PC-9 (cell line): ENCODE measurements at regions not wholly inside any gene's neighbourhood (a gene's known extent, or its start where the extent isn't known, plus 50 kb on each side); places are given as distances from the start of the nearest gene placed in this dataset.

ENCODE experiments used
- CTCF ChIP-seq: fragments of 200-600 bp; sonication (generic); conservative IDR thresholded peaks from 2 replicates; pipeline ENCODE4 v1.6.1; 2017; ENCODE audit warnings: mixed run types, antibody characterized with exemption, mild to moderate bottlenecking, moderate library complexity
- EZH2 ChIP-seq: fragments of 200-600 bp; sonication (generic); IDR thresholded peaks from 2 replicates; pipeline ENCODE4 v1.8.0; 2017; ENCODE audit warnings: antibody characterized with exemption, low read depth

- TF ChIP-seq CTCF, result no peak
- no peak for TF ChIP-seq EZH2
Observed at GRCh38 chr2:7951490-7951889, 730.4 kb upstream of the ID2 start.
